HG03066 (cell line): ENCODE measurements at regions not wholly inside any gene's neighbourhood (a gene's known extent, or its start where the extent isn't known, plus 50 kb on each side); places are given as distances from the start of the nearest gene placed in this dataset.
A peak's percentile ranks its signal among the peaks of the same experiment; 100 is the strongest.

Experiments used
- ATAC-seq: cut with Tn5 transposase; IDR thresholded peaks from one replicate; pipeline ENCODE4 v1.9.1; 2021; ENCODE audit warnings: low read depth; ENCODE audit not compliant: unreplicated experiment

- peak; percentile 73 for ATAC-seq
Measured at GRCh38 chr5:68378204-68378820, 162.8 kb downstream of the PIK3R1 start.

GRCh38 chr5:68379275-68380036 is 163.9 kb downstream of the PIK3R1 start:
- no peak for ATAC-seq

GRCh38 chr5:68380078-68380477 is 164.5 kb downstream of the PIK3R1 start:
- no peak for ATAC-seq

GRCh38 chr5:68381060-68381459 is 165.5 kb downstream of the PIK3R1 start:
- no peak for ATAC-seq

GRCh38 chr5:68381909-68382308 is 166.4 kb downstream of the PIK3R1 start:
- ATAC-seq: no peak

- no peak for ATAC-seq
Measured at GRCh38 chr5:68382640-68383039, 167.1 kb downstream of the PIK3R1 start.

GRCh38 chr5:68383888-68384310 is 168.3 kb downstream of the PIK3R1 start:
- ATAC-seq: no peak

- no peak for ATAC-seq
Measured at GRCh38 chr5:68384936-68385594, 169.5 kb downstream of the PIK3R1 start.

- ATAC-seq: no peak
Measured at GRCh38 chr5:68385936-68386335, 170.4 kb downstream of the PIK3R1 start.

- ATAC-seq: no peak
Measured at GRCh38 chr5:68387074-68387796, 171.7 kb downstream of the PIK3R1 start.

- no peak for ATAC-seq
Measured at GRCh38 chr5:68389618-68390017, 174.1 kb downstream of the PIK3R1 start.

GRCh38 chr5:68392617-68393016 is 177.1 kb downstream of the PIK3R1 start:
- no peak for ATAC-seq

- no peak for ATAC-seq
Measured at GRCh38 chr5:68395302-68395701, 179.7 kb downstream of the PIK3R1 start.

- ATAC-seq: no peak
Measured at GRCh38 chr5:68395926-68396511, 180.5 kb downstream of the PIK3R1 start.

- ATAC-seq: no peak
Measured at GRCh38 chr5:68396722-68397121, 181.2 kb downstream of the PIK3R1 start.

- no peak for ATAC-seq
Measured at GRCh38 chr5:68398146-68398812, 182.7 kb downstream of the PIK3R1 start.

- ATAC-seq: no peak
Measured at GRCh38 chr5:68403301-68403700, 187.7 kb downstream of the PIK3R1 start.

GRCh38 chr5:68404246-68404645 is 188.7 kb downstream of the PIK3R1 start:
- no peak for ATAC-seq

GRCh38 chr5:68405026-68405684 is 189.6 kb downstream of the PIK3R1 start:
- ATAC-seq: no peak
